ENCODE measurements at regions not wholly inside any gene's neighbourhood (a gene's known extent, or its start where the extent isn't known, plus 50 kb on each side); places are given as distances from the start of the nearest gene placed in this dataset.
"Not testable (repeated sequence)": the region's sequence is repeated elsewhere in the genome, so short reads cannot be mapped to it uniquely, and the experiment has no call there.

DNA sequence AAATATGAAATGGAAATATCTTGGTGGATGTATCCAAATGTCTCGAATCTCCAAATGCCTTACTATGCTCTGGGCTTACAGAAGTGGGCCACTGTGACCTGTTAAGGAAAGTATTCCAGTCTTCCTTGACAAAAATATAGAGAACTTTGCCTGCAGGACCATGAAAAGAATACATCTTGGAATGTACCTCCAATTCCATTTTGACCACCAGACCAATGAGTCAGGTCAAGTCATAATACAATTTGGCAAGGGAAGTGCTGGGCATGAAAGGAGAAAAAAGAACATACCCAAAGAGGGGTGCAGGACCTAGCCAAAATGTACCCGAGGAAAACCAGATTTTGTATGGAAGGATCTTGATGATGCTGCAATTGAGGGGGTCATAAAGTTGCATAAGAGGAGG lies 1153.7 kb upstream of the GOT2 start:
- in situ Hi-C loops (cut with HindIII; ENCODE audit: low pct_ligation_motif_present, low pct_unique_long_range_greater_than_20kb, low sequenced_read_pairs): no loop called here
- no peak for DNase-seq

GRCh38 chr16:59886021-59886420 lies 1151.9 kb upstream of the GOT2 start:
- in situ Hi-C loops (cut with HindIII; ENCODE audit: low pct_ligation_motif_present, low pct_unique_long_range_greater_than_20kb, low sequenced_read_pairs): no loop called here
- DNase-seq: peak; percentile 41

DNA sequence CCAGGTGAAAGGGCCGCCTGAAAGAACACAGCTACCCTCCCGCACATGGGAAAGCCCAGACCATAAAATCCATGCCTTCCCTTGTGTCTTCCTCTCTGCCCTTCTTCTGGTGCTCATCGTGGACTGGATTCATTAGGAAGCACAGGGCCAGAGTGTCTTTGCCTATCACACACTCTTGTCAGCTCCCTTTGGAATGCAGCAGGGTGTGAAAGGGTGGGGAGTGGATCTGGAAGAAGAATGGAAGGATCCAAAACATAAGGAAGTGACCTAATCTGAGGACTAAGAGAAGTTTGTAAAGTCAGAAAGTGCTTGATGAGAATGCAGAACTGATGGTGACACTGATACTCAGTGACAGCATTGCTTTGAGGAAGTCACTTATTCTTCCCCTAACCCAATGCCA lies 1147.3 kb upstream of the GOT2 start:
- no peak for DNase-seq
- in situ Hi-C loops (cut with HindIII; ENCODE audit: low pct_ligation_motif_present, low pct_unique_long_range_greater_than_20kb, low sequenced_read_pairs): no loop called here

DNA sequence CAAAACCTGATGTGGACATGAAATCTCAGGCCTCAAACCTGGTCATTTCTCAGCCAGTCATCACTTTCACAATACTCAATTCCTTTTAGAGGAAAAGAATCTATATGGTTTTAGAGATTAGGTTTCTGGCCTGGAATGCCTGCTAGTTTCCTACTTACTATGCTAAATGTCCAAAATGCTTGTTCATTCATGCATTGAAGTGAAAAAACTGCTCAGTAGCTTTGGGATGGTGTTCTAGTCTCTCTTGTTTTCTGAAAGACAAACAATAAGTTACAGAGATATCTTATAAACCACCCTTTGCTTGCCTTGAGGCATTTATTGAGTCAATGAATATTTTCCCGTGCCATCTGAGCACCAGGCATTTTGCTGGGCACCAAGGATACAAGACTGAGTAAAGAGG lies 1146.5 kb upstream of the GOT2 start:
- in situ Hi-C loops (cut with HindIII; ENCODE audit: low pct_ligation_motif_present, low pct_unique_long_range_greater_than_20kb, low sequenced_read_pairs): no loop called here
- no peak for DNase-seq

DNA sequence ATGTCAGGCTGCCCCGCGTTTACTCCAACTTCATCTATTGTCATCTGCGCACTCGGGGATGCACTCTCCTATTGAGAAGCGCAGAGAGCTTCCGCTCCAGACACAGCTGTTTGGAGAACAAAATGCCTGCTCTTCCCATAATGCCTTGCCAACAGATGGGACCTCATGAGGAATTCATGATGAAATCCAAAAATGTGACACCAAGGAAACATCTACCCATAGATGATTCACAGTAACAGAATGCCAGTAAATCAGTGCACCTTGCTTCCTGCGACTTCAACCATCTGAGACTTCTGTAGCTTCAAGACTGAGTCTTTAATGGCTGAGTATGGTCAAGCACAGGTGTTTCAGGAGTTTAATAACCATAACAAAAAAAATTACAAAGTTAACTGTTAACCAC lies 1144.9 kb upstream of the GOT2 start:
- in situ Hi-C loops (cut with HindIII; ENCODE audit: low pct_ligation_motif_present, low pct_unique_long_range_greater_than_20kb, low sequenced_read_pairs): no loop called here
- DNase-seq: no peak

GRCh38 chr16:59878479-59878878 lies 1144.4 kb upstream of the GOT2 start:
- peak; percentile 33 for DNase-seq
- in situ Hi-C loops (cut with HindIII; ENCODE audit: low pct_ligation_motif_present, low pct_unique_long_range_greater_than_20kb, low sequenced_read_pairs): no loop called here

- DNase-seq: no peak
- in situ Hi-C loops (cut with HindIII; ENCODE audit: low pct_ligation_motif_present, low pct_unique_long_range_greater_than_20kb, low sequenced_read_pairs): no loop called here
Measured at GRCh38 chr16:59864981-59865666, 1131.0 kb upstream of the GOT2 start.

DNA sequence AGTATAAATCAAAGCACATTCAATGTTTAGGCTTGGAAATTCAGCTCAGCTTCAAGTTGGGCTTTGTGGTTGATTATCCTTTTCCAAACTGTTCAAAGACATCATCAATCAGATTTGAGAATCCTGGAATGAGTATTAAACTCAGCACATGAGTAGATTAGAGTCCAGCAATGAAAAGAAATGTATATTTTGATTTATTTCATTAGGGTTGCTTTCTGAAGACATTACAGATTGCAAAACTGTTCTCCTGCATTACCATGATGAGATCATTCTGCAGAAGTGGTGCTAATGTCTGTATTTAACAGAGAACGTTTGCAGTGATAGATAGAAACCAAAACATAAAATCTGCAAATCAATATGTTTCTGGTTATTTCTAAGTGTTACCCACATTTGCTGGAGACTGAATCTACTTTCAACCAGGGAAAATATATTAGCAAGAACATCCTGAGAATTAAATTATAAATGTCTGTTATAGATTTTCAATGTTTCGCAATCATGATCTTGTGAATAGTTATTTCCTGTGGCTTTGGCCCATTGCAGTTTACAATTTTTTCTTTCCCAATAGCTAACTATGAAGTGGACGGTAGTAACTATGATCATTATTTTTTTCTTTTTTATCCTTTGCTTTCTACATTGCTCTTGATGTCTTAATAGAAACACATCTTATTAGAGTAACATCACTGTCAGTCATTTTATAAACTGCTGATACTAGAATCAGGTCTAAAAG lies 1125.7 kb upstream of the GOT2 start:
- in situ Hi-C loops (cut with HindIII; ENCODE audit: low pct_ligation_motif_present, low pct_unique_long_range_greater_than_20kb, low sequenced_read_pairs): no loop called here
- DNase-seq: no peak

DNA sequence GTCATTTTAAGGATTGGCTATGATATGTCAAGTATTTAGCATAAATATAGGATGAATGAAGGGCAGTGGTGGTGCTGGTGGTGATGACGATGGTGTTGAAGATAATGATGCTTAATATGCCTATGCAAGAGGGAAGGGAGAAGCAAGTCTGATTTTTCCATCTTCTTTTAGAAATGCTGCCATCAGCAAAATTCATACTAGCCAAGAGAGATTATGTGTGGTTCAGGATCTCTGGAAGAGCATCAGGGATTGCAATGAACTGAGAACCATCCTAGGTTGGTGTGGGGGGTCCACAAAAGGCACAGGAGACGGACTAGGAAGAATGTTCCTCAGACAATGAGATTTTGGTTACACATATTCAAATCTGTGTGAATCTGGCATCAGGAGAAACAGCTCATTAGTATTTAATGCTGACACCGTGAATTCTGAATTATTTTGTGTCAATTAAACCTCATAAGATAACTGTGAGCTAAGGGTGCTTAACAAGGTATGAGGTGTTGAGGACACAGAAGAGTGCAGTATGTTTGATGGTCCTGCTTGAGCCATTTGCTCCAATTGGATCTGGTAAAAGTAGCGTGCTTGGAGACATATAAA lies 1120.8 kb upstream of the GOT2 start:
- in situ Hi-C loops (cut with HindIII; ENCODE audit: low pct_ligation_motif_present, low pct_unique_long_range_greater_than_20kb, low sequenced_read_pairs): no loop called here
- no peak for DNase-seq

DNA sequence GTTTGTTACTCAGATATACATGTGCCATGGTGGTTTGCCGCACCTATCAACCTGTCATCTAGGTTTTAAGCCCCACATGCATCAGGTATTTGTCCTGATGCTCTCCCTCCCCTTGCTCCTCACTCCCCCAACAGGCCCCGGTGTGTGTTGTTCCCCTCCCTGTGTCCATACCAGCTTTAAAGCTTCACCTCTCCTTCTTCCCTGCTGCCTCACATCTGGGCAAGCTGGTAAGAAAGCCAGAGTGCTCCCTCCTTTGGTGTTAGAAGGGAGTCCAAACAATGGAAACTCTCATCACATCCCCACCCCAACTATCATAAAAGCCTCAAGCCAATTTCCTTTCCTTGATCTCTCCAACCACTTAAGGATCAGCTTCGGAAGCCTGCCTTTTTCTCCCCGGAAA lies 1115.6 kb upstream of the GOT2 start:
- in situ Hi-C loops (cut with HindIII; ENCODE audit: low pct_ligation_motif_present, low pct_unique_long_range_greater_than_20kb, low sequenced_read_pairs): no loop called here

DNA sequence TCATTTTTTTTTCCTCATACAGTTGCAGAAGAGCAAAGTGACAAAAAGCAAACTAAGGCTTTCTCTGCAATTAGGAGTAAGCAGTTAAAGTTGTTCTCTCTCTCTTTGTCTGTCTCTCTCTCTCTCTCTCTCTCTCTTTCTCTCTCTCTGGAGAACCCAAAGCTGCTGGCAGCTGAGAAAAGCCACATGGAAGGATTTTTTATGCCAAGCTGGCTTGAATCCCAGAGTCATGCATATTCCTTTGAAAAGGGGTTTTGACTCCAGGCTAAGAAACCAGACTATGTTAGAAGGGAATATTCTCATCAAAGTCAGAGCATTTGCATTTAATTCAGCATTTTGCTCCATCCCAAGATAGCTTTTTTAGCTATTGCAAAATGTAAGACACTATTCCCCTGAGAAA lies 1114.2 kb upstream of the GOT2 start:
- no peak for DNase-seq
- in situ Hi-C loops (cut with HindIII; ENCODE audit: low pct_ligation_motif_present, low pct_unique_long_range_greater_than_20kb, low sequenced_read_pairs): no loop called here

More for the DNA sequence above, 1115.6 kb upstream of the GOT2 start:
- DNase-seq: no peak

DNA sequence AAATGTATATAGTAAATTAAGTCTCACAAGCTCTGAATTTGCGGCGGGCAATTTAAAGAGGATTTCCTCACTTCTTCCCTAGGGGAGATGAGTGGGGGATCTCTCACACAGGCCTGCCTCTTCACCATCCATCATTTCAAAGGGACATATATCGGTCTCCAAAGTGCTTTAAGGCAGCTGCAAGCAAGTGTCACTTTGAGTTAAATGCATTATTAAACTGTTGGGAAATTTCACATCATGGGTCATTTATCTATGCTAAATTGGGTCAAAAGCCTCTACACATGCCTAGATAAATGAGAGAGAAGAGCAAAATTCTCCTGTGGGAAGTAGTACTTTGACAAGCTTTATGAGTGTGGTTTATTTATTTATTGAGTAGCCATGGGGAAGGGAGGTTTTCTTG lies 1106.1 kb upstream of the GOT2 start:
- in situ Hi-C loops (cut with HindIII; ENCODE audit: low pct_ligation_motif_present, low pct_unique_long_range_greater_than_20kb, low sequenced_read_pairs): no loop called here
- DNase-seq: no peak

- in situ Hi-C loops (cut with HindIII; ENCODE audit: low pct_ligation_motif_present, low pct_unique_long_range_greater_than_20kb, low sequenced_read_pairs): no loop called here
- DNase-seq: no peak
Measured at GRCh38 chr16:59826767-59827166, 1092.7 kb upstream of the GOT2 start.

GRCh38 chr16:59809488-59809887 lies 1075.4 kb upstream of the GOT2 start:
- DNase-seq; in situ Hi-C loops (cut with HindIII; ENCODE audit: low pct_ligation_motif_present, low pct_unique_long_range_greater_than_20kb, low sequenced_read_pairs): not testable (repeated sequence)

GRCh38 chr16:59783191-59783590 lies 1049.1 kb upstream of the GOT2 start:
- DNase-seq: no peak
- in situ Hi-C loops (cut with HindIII; ENCODE audit: low pct_ligation_motif_present, low pct_unique_long_range_greater_than_20kb, low sequenced_read_pairs): no loop called here

GRCh38 chr16:59773330-59773729 lies 1039.2 kb upstream of the GOT2 start:
- in situ Hi-C loops (cut with HindIII; ENCODE audit: low pct_ligation_motif_present, low pct_unique_long_range_greater_than_20kb, low sequenced_read_pairs): no loop called here
- no peak for DNase-seq

DNA sequence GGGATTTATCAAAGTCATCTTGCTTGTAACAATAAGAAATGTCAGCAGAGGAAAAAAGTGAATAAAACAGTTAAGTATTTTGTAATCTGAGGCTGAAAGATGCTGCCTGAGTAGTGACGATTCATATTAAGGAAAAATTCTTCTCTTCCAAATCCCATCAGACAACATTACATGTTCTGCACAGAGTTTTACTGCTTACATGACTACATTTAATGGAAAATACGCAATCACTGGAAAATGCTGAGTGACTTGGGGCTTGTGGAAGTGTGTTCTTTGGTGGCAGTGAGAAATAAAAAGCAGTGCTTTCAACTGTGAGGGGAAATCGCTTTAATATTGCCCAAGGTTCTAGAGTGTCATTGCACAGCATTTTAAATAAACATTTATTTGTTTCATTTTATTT lies 1025.2 kb upstream of the GOT2 start:
- DNase-seq: no peak
- in situ Hi-C loops (cut with HindIII; ENCODE audit: low pct_ligation_motif_present, low pct_unique_long_range_greater_than_20kb, low sequenced_read_pairs): no loop called here

DNA sequence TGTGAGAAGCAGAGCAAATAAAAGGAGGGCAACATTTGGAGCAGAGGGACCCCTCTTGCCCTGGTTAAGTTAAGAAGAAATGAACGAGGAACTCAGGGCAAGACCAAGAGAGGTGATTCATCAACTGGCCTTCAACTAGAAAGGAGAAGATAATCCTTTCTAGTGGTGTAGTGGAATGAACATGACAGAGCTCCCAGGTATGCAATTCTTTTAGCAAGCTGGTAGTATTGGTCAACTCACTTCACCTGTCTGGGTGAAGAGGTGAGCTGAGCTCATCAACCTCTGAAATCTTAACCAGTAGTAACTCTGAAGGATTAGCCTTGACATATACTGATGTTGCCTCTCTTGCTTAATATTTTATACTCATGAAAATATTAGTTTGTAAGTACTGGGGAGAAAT lies 1024.7 kb upstream of the GOT2 start:
- DNase-seq: no peak
- in situ Hi-C loops (cut with HindIII; ENCODE audit: low pct_ligation_motif_present, low pct_unique_long_range_greater_than_20kb, low sequenced_read_pairs): no loop called here

DNA sequence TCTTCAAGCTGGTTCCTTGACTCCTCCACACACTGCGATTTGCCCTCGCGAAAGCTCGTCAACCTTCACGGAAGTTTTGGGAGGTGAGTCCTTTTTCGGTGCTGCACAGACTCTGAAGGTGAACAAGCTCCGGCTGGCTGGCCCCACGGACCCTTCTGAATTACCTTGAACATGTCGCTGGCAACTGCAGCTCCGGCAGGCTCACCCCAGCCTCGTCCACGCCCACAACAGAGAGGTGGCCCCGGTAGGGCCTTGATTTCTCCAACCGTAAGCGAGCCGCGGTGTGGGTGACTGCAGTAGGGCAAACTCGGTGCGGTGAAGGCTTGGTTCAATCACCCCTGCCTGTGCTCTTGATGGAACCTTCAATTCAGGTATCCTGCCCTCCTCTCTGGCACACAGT lies 1020.7 kb upstream of the GOT2 start:
- in situ Hi-C loops (cut with HindIII; ENCODE audit: low pct_ligation_motif_present, low pct_unique_long_range_greater_than_20kb, low sequenced_read_pairs): no loop called here
- DNase-seq: no peak
